ENCODE measurements at regions not wholly inside any gene's neighbourhood (a gene's known extent, or its start where the extent isn't known, plus 50 kb on each side); places are given as distances from the start of the nearest gene placed in this dataset.

- Mint-ChIP-seq H3K4me1 (ENCODE audit: low read depth) (no peaks in the 10 kb centered on the region), H3K36me3 (ENCODE audit: low read depth) (peaks cover 14% of the 10 kb centered on the region), H3K9me3 (peaks cover 60% of the 10 kb centered on the region), H3K4me3 (no peak overlapping the region), H3K27ac (no peak overlapping the region), H3K27me3 (ENCODE audit: insufficient read depth) (peaks cover 3% of the 10 kb centered on the region; the same call in 1 of the 2 replicates)
- TF ChIP-seq CTCF (IDR thresholded peaks at IDR 0.05), result no peak
- DNase-seq, result no peak
These were observed 521.6 kb downstream of the BRD1 start for GRCh38 chr22:49305966-49306631.

- H3K27me3 Mint-ChIP-seq (ENCODE audit: insufficient read depth), result peaks cover 5% of the 10 kb centered on the region; the same call in 1 of the 2 replicates
- H3K4me1 Mint-ChIP-seq (ENCODE audit: low read depth), result no peaks in the 10 kb centered on the region
- peaks cover 63% of the 10 kb centered on the region for H3K9me3 Mint-ChIP-seq
- TF ChIP-seq CTCF (IDR thresholded peaks at IDR 0.05), result peak; percentile 68
- peaks cover 14% of the 10 kb centered on the region for H3K36me3 Mint-ChIP-seq (ENCODE audit: low read depth)
- no peak for DNase-seq
- no peak overlapping the region for H3K4me3 Mint-ChIP-seq
- H3K27ac Mint-ChIP-seq, result no peak overlapping the region
These were observed 522.3 kb downstream of the BRD1 start for GRCh38 chr22:49305214-49305965.

- H3K9me3 Mint-ChIP-seq, result peaks cover 54% of the 10 kb centered on the region
- DNase-seq, result no peak
- no peak overlapping the region for H3K27ac Mint-ChIP-seq
- H3K4me1 Mint-ChIP-seq (ENCODE audit: low read depth), result no peaks in the 10 kb centered on the region
- H3K4me3 Mint-ChIP-seq, result no peak overlapping the region
- no peak for TF ChIP-seq CTCF (IDR thresholded peaks at IDR 0.05)
- peaks cover 14% of the 10 kb centered on the region for H3K36me3 Mint-ChIP-seq (ENCODE audit: low read depth)
- H3K27me3 Mint-ChIP-seq (ENCODE audit: insufficient read depth), result peaks cover 5% of the 10 kb centered on the region; the same call in 1 of the 2 replicates
These were observed 523.8 kb downstream of the BRD1 start for GRCh38 chr22:49303781-49304461.

GRCh38 chr22:49303061-49303735, 524.5 kb downstream of the BRD1 start:
- H3K36me3 Mint-ChIP-seq (ENCODE audit: low read depth), result peaks cover 14% of the 10 kb centered on the region
- H3K27me3 Mint-ChIP-seq (ENCODE audit: insufficient read depth), result peaks cover 5% of the 10 kb centered on the region; the same call in 1 of the 2 replicates
- no peaks in the 10 kb centered on the region for H3K4me1 Mint-ChIP-seq (ENCODE audit: low read depth)
- no peak overlapping the region for H3K4me3 Mint-ChIP-seq
- no peak for TF ChIP-seq CTCF (IDR thresholded peaks at IDR 0.05)
- DNase-seq, result no peak
- H3K9me3 Mint-ChIP-seq, result peaks cover 54% of the 10 kb centered on the region
- H3K27ac Mint-ChIP-seq, result no peak overlapping the region

- no peak overlapping the region for H3K27ac Mint-ChIP-seq
- H3K4me3 Mint-ChIP-seq, result no peak overlapping the region
- no peak for TF ChIP-seq CTCF (IDR thresholded peaks at IDR 0.05)
- H3K36me3 Mint-ChIP-seq (ENCODE audit: low read depth), result peaks cover 14% of the 10 kb centered on the region
- no peak for DNase-seq
- H3K9me3 Mint-ChIP-seq, result peaks cover 53% of the 10 kb centered on the region
- no peaks in the 10 kb centered on the region for H3K4me1 Mint-ChIP-seq (ENCODE audit: low read depth)
- H3K27me3 Mint-ChIP-seq (ENCODE audit: insufficient read depth), result peaks cover 2% of the 10 kb centered on the region; the same call in 1 of the 2 replicates
These were observed 525.1 kb downstream of the BRD1 start for GRCh38 chr22:49302530-49302929.
